ENCODE measurements at regions not wholly inside any gene's neighbourhood (a gene's known extent, or its start where the extent isn't known, plus 50 kb on each side); places are given as distances from the start of the nearest gene placed in this dataset.

GRCh38 chr7:50953820-50954219 lies 171.1 kb upstream of the GRB10 start:
- Histone ChIP-seq H3K4me3 (no peak overlapping the region), H3K27ac (no peak overlapping the region), H3K36me3 (no peaks in the 10 kb centered on the region), H3K4me1 (no peaks in the 10 kb centered on the region), H3K9me3 (peaks cover 8% of the 10 kb centered on the region), H3K27me3 (no peaks in the 10 kb centered on the region)
- 73% methylated on average over 3 of the region's 3 CpGs for WGBS
- DNase-seq (ENCODE audit: low spot score in 2 of 2), result no peak
- TF ChIP-seq EP300 (IDR thresholded peaks at IDR 0.05), result no peak
- no peak for TF ChIP-seq POLR2AphosphoS5 (IDR thresholded peaks at IDR 0.05)
- TF ChIP-seq, protein P1, sequence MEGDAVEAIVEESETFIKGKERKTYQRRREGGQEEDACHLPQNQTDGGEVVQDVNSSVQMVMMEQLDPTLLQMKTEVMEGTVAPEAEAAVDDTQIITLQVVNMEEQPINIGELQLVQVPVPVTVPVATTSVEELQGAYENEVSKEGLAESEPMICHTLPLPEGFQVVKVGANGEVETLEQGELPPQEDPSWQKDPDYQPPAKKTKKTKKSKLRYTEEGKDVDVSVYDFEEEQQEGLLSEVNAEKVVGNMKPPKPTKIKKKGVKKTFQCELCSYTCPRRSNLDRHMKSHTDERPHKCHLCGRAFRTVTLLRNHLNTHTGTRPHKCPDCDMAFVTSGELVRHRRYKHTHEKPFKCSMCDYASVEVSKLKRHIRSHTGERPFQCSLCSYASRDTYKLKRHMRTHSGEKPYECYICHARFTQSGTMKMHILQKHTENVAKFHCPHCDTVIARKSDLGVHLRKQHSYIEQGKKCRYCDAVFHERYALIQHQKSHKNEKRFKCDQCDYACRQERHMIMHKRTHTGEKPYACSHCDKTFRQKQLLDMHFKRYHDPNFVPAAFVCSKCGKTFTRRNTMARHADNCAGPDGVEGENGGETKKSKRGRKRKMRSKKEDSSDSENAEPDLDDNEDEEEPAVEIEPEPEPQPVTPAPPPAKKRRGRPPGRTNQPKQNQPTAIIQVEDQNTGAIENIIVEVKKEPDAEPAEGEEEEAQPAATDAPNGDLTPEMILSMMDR (IDR thresholded peaks at IDR 0.05), result no peak
- no peak for TF ChIP-seq POLR2A (IDR thresholded peaks at IDR 0.05)

- 54% methylated on average over 6 of the region's 6 CpGs for WGBS
- H3K9me3 ChIP-seq, result peaks cover 10% of the 10 kb centered on the region
- H3K36me3 ChIP-seq, result no peaks in the 10 kb centered on the region
- no peak overlapping the region for H3K4me3 ChIP-seq
- H3K27me3 ChIP-seq, result no peaks in the 10 kb centered on the region
- H3K27ac ChIP-seq, result no peak overlapping the region
- no peaks in the 10 kb centered on the region for H3K4me1 ChIP-seq
- TF ChIP-seq, protein P1 (IDR thresholded peaks at IDR 0.05), result no peak
- TF ChIP-seq POLR2AphosphoS5 (IDR thresholded peaks at IDR 0.05) (no peak), EP300 (IDR thresholded peaks at IDR 0.05) (no peak), POLR2A (IDR thresholded peaks at IDR 0.05) (no peak)
- DNase-seq (ENCODE audit: low spot score in 2 of 2), result no peak
These were observed 170.6 kb upstream of the GRB10 start for GRCh38 chr7:50953303-50953702.

DNA sequence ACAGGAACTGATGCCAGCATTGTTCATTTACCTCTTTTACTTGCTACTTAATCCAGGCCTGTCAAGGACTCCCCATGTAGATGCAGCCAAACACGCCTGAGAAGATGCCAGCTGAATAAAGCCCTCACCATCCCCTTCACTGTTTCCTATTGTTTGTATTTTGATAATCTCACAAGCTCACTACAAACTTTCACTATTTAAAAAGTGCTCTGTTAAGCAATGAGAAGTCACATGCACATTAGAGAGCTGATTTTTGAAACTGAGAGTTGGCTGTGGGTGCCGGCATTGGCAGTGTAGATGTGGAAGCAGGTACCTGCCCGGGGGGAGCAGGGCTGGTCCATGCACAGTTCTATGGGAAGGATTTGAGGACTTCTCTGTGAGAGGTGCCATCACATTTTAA lies 169.8 kb upstream of the GRB10 start:
- no peak for DNase-seq (ENCODE audit: low spot score in 2 of 2)
- H3K9me3 ChIP-seq, result peaks cover 10% of the 10 kb centered on the region

GRCh38 chr7:50952120-50952519 lies 169.4 kb upstream of the GRB10 start:
- no peak for DNase-seq (ENCODE audit: low spot score in 2 of 2)
- no peak overlapping the region for H3K27ac ChIP-seq
- WGBS, result 86% methylated on average over 1 of the region's 1 CpG
- H3K4me3 ChIP-seq, result no peak overlapping the region
- TF ChIP-seq EP300 (IDR thresholded peaks at IDR 0.05) (no peak), POLR2A (IDR thresholded peaks at IDR 0.05) (no peak), POLR2AphosphoS5 (IDR thresholded peaks at IDR 0.05) (no peak)
- TF ChIP-seq, protein P1 (IDR thresholded peaks at IDR 0.05), result no peak
- no peaks in the 10 kb centered on the region for H3K27me3 ChIP-seq
- peaks cover 10% of the 10 kb centered on the region for H3K9me3 ChIP-seq
- no peaks in the 10 kb centered on the region for H3K36me3 ChIP-seq
- no peaks in the 10 kb centered on the region for H3K4me1 ChIP-seq

More for the DNA sequence above, 169.8 kb upstream of the GRB10 start:
- H3K36me3 ChIP-seq, result no peaks in the 10 kb centered on the region
- H3K4me3 ChIP-seq, result no peak overlapping the region
- no peak overlapping the region for H3K27ac ChIP-seq
- no peaks in the 10 kb centered on the region for H3K4me1 ChIP-seq
- no peaks in the 10 kb centered on the region for H3K27me3 ChIP-seq
- 37% methylated on average over 3 of the region's 3 CpGs for WGBS
- TF ChIP-seq POLR2AphosphoS5 (IDR thresholded peaks at IDR 0.05) (no peak), EP300 (IDR thresholded peaks at IDR 0.05) (no peak), POLR2A (IDR thresholded peaks at IDR 0.05) (no peak)
- TF ChIP-seq, protein P1 (IDR thresholded peaks at IDR 0.05), result no peak

GRCh38 chr7:50943482-50943881 lies 160.8 kb upstream of the GRB10 start:
- Histone ChIP-seq H3K9me3 (no peaks in the 10 kb centered on the region), H3K27me3 (peaks cover 5% of the 10 kb centered on the region), H3K27ac (no peak overlapping the region), H3K4me1 (no peaks in the 10 kb centered on the region), H3K36me3 (no peaks in the 10 kb centered on the region), H3K4me3 (no peak overlapping the region)
- no peak for TF ChIP-seq EP300 (IDR thresholded peaks at IDR 0.05)
- TF ChIP-seq POLR2AphosphoS5 (IDR thresholded peaks at IDR 0.05), result no peak
- TF ChIP-seq POLR2A (IDR thresholded peaks at IDR 0.05), result no peak
- DNase-seq (ENCODE audit: low spot score in 2 of 2), result no peak
- WGBS, result 94% methylated on average over 2 of the region's 2 CpGs

GRCh38 chr7:50941525-50941924 lies 158.8 kb upstream of the GRB10 start:
- H3K9me3 ChIP-seq, result no peaks in the 10 kb centered on the region
- no peak for DNase-seq (ENCODE audit: low spot score in 2 of 2)
- WGBS, result 77% methylated on average over 4 of the region's 4 CpGs
- TF ChIP-seq POLR2AphosphoS5 (IDR thresholded peaks at IDR 0.05), result no peak
- no peaks in the 10 kb centered on the region for H3K4me1 ChIP-seq
- no peak overlapping the region for H3K4me3 ChIP-seq
- H3K27me3 ChIP-seq, result peaks cover 5% of the 10 kb centered on the region
- no peaks in the 10 kb centered on the region for H3K36me3 ChIP-seq
- no peak overlapping the region for H3K27ac ChIP-seq
